MM.1S (cell line): ENCODE measurements at regions not wholly inside any gene's neighbourhood (a gene's known extent, or its start where the extent isn't known, plus 50 kb on each side); places are given as distances from the start of the nearest gene placed in this dataset.

Source experiments
- EZH2phosphoT487 ChIP-seq: fragments of 300-600 bp; sonication (generic); IDR thresholded peaks from 2 replicates; pipeline ENCODE4 v1.6.1; 2018; ENCODE audit warnings: antibody characterized with exemption, low read length
- TF ChIP-seq, protein P1 (sequence below): fragments of 300-600 bp; sonication (generic); IDR thresholded peaks from 2 replicates; pipeline ENCODE4 v1.5.1; 2016; ENCODE audit warnings: antibody characterized with exemption, low read length, mixed read lengths

DNA sequence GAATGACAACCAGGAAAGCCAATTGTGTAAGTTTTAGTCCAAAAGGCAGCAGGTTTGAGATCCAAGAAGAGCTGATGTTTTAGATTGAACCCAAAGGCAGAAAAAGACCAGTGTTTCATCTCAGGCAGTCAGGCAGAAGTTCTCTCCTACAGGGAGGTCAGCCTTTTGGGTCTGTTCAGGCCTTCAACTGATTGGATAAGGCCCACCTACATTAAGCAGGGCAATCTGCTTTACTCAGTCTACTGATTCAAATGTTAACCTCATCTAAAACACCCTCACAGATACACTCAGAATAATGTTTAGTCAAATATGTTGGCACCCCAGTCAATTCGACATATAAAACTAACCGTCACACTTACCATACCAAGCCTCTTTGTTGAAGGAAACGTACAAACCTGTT lies 134.2 kb upstream of the NEIL3 start:
- TF ChIP-seq, protein P1, sequence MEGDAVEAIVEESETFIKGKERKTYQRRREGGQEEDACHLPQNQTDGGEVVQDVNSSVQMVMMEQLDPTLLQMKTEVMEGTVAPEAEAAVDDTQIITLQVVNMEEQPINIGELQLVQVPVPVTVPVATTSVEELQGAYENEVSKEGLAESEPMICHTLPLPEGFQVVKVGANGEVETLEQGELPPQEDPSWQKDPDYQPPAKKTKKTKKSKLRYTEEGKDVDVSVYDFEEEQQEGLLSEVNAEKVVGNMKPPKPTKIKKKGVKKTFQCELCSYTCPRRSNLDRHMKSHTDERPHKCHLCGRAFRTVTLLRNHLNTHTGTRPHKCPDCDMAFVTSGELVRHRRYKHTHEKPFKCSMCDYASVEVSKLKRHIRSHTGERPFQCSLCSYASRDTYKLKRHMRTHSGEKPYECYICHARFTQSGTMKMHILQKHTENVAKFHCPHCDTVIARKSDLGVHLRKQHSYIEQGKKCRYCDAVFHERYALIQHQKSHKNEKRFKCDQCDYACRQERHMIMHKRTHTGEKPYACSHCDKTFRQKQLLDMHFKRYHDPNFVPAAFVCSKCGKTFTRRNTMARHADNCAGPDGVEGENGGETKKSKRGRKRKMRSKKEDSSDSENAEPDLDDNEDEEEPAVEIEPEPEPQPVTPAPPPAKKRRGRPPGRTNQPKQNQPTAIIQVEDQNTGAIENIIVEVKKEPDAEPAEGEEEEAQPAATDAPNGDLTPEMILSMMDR = no peak
- no peak for TF ChIP-seq EZH2phosphoT487
